ENCODE measurements at regions not wholly inside any gene's neighbourhood (a gene's known extent, or its start where the extent isn't known, plus 50 kb on each side); places are given as distances from the start of the nearest gene placed in this dataset.
"Not testable (repeated sequence)": the region's sequence is repeated elsewhere in the genome, so short reads cannot be mapped to it uniquely, and the experiment has no call there.

GRCh38 chr12:131466306-131466705 lies 244.6 kb upstream of the SFSWAP start:
- TF ChIP-seq, protein P1, sequence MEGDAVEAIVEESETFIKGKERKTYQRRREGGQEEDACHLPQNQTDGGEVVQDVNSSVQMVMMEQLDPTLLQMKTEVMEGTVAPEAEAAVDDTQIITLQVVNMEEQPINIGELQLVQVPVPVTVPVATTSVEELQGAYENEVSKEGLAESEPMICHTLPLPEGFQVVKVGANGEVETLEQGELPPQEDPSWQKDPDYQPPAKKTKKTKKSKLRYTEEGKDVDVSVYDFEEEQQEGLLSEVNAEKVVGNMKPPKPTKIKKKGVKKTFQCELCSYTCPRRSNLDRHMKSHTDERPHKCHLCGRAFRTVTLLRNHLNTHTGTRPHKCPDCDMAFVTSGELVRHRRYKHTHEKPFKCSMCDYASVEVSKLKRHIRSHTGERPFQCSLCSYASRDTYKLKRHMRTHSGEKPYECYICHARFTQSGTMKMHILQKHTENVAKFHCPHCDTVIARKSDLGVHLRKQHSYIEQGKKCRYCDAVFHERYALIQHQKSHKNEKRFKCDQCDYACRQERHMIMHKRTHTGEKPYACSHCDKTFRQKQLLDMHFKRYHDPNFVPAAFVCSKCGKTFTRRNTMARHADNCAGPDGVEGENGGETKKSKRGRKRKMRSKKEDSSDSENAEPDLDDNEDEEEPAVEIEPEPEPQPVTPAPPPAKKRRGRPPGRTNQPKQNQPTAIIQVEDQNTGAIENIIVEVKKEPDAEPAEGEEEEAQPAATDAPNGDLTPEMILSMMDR (IDR thresholded peaks at IDR 0.05; ENCODE audit: control insufficient read depth, insufficient read depth, low read depth, low read length, missing control alignments), result no peak
- no peak for DNase-seq (ENCODE audit: low read depth)

DNA sequence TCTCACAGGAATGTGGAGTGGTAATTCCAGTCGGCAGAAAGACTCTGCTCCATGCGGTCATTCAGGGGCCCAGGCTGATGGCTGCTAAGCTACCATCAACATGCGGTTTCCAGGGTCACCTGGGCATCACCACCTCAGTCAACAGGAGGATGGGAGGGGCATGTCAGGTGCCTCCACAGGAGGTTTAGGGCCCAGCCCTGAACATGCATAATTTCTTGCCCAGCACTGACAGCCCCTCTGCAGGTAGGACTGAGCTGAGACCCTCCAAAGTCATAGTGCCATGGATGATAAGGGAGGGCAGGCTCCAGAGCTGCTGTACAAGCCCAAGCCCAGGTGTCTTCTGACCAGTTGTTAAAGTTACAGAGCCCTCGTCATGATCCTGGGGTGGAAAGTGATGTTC lies 244.0 kb upstream of the SFSWAP start:
- DNase-seq (ENCODE audit: low read depth), result no peak
- H3K4me3 ChIP-seq (ENCODE audit: control insufficient read depth, low read depth, low read length), result no peak overlapping the region
- TF ChIP-seq, protein P1 (IDR thresholded peaks at IDR 0.05; ENCODE audit: control insufficient read depth, insufficient read depth, low read depth, low read length, missing control alignments), result no peak

More at GRCh38 chr12:131466306-131466705, 244.6 kb upstream of the SFSWAP start:
- no peak overlapping the region for H3K4me3 ChIP-seq (ENCODE audit: control insufficient read depth, low read depth, low read length)

DNA sequence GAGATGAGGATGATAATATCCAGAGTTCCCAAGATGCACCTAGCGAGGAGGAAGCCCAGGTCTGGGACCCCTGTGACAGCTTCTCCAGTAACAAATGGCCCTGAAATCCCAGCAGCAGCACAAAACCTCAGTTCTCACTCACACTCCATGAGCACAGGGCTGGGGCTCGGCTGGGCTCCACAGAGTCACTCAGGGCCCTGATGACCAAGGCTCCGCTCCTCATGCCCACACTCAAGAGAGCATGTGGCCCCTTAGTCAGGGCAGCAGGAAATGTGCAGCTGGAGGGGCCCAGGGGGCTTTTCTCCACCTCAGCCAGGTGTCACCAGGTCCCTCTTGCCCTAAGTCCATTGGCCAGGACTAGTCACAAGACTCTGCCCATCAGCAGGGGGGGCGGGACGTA lies 242.7 kb upstream of the SFSWAP start:
- DNase-seq (ENCODE audit: low read depth), result no peak
- TF ChIP-seq, protein P1 (IDR thresholded peaks at IDR 0.05; ENCODE audit: control insufficient read depth, insufficient read depth, low read depth, low read length, missing control alignments), result no peak
- H3K4me3 ChIP-seq (ENCODE audit: control insufficient read depth, low read depth, low read length), result no peak overlapping the region

- H3K4me3 ChIP-seq (ENCODE audit: control insufficient read depth, low read depth, low read length); DNase-seq (ENCODE audit: low read depth): not testable (repeated sequence)
Measured at GRCh38 chr12:131469945-131470344, 240.9 kb upstream of the SFSWAP start.

DNA sequence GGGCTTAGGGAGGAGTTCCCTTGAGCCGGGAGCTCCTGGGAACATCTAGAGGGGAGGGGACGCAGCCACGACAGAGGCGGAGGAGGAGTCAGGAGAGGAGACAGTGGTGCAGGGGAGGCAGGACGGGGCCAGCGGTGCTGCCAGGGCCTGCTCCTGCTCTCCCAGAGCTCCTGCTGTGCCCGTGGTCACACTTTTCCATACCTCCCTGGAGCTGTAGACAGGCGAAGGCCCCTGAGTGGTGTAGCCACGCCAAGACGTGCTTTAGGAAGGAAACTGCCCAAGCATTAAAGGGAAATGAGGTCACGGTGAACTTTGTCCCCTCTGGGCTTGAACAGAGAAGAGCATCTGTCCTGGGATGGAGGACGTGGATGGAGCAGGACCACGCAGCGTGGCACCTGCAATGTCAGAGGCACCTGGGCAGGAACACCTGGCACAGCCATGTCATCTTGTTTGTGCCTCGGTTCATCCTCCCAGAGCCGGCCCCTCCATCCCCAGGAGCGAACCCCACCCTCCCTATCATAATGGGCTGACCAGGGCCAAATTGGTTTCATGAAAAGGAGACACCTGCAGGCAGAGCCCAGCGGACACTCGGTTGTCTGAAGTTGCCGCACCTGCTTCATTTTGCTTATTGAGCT lies 239.5 kb upstream of the SFSWAP start:
- no peak for DNase-seq (ENCODE audit: low read depth)
- H3K4me3 ChIP-seq (ENCODE audit: control insufficient read depth, low read depth, low read length), result no peak overlapping the region
- TF ChIP-seq, protein P1 (IDR thresholded peaks at IDR 0.05; ENCODE audit: control insufficient read depth, insufficient read depth, low read depth, low read length, missing control alignments), result no peak

- no peak for DNase-seq (ENCODE audit: low read depth)
- H3K4me3 ChIP-seq (ENCODE audit: control insufficient read depth, low read depth, low read length), result no peak overlapping the region
- TF ChIP-seq, protein P1 (IDR thresholded peaks at IDR 0.05; ENCODE audit: control insufficient read depth, insufficient read depth, low read depth, low read length, missing control alignments), result no peak
Measured at GRCh38 chr12:131471946-131472732, 238.8 kb upstream of the SFSWAP start.

GRCh38 chr12:131473261-131473660 lies 237.6 kb upstream of the SFSWAP start:
- H3K4me3 ChIP-seq (ENCODE audit: control insufficient read depth, low read depth, low read length), result no peak overlapping the region
- TF ChIP-seq, protein P1 (IDR thresholded peaks at IDR 0.05; ENCODE audit: control insufficient read depth, insufficient read depth, low read depth, low read length, missing control alignments), result no peak
- DNase-seq (ENCODE audit: low read depth), result no peak
